ENCODE measurements at regions not wholly inside any gene's neighbourhood (a gene's known extent, or its start where the extent isn't known, plus 50 kb on each side); places are given as distances from the start of the nearest gene placed in this dataset.

DNA sequence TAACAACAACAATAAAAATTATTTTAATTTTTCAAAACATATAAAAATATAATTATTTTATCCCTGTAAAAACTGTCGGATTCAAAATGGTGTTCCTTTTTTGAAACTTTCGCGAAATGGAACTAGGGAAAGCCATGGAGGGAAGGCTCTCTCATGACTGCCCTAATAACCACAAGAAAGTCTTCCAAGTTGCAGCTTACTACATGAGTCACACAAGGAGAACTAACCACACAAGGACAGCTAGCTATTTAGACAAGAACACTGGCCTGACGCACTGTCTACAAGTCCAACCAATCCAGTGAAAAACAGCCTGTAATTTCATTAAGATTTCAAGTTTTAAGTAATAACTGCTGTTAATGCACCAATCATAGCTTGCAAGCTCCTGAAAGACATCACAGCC, 319.2 kb upstream of the PCDH9 start:
- Histone ChIP-seq H3K4me1 (ENCODE audit: control insufficient read depth, insufficient read depth, low read length) (no peaks in the 10 kb centered on the region), H4K20me1 (ENCODE audit: control insufficient read depth, insufficient read depth) (no peaks in the 10 kb centered on the region), H3K4me3 (no peak overlapping the region), H3K4me2 (ENCODE audit: control insufficient read depth, insufficient read depth) (no peak overlapping the region), H3K27me3 (replicated peaks in 1 of 2; ENCODE audit: control insufficient read depth in 2 of 2, insufficient read depth in 2 of 2, low read length in 1 of 2) (no peaks in the 10 kb centered on the region), H3K36me3 (ENCODE audit: control insufficient read depth in 2 of 2, insufficient read depth in 2 of 2, low read length in 1 of 2) (no peaks in the 10 kb centered on the region), H2AFZ (ENCODE audit: control insufficient read depth, low read depth, low read length) (no peak overlapping the region), H3K9me3 (replicated peaks; ENCODE audit: control insufficient read depth, insufficient read depth, low read length) (no peaks in the 10 kb centered on the region), H3K27ac (ENCODE audit: control insufficient read depth, insufficient read depth) (no peak overlapping the region), H3K79me2 (ENCODE audit: control insufficient read depth, insufficient read depth, low read length) (no peaks in the 10 kb centered on the region), H3K9ac (ENCODE audit: control insufficient read depth, insufficient read depth, low read length) (no peak overlapping the region)
- intact Hi-C loops (cut with micrococcal nuclease; ENCODE audit: unreplicated experiment): no loop called here
- WGBS (ENCODE audit: insufficient coverage, insufficient replicate concordance, low lambda C conversion rate, missing lambda C conversion rate): 18% methylated on average over 4 of the region's 4 CpGs
- CTCF ChIA-PET: interaction anchor here (0.7 kb wide), 1 partner anchor 112 kb away, joined by 3 read pairs; no protein-coding TSS in a partner anchor
- SMC1A ChIA-PET (ENCODE audit: uncharacterized antibody, unreplicated experiment): interaction anchor here (0.7 kb wide), 1 partner anchor 56 kb away, joined by 3 read pairs; no protein-coding TSS in a partner anchor
- POLR2A ChIA-PET: no interaction called here
- no TSS peak for BruUV-seq (replicated peaks)
- TF ChIP-seq ZNF24 (IDR thresholded peaks at IDR 0.05): no peak
- TF ChIP-seq CBX5 (IDR thresholded peaks at IDR 0.05; ENCODE audit: low read depth): no peak
- no peak for TF ChIP-seq MYB (IDR thresholded peaks at IDR 0.05; ENCODE audit: borderline replicate concordance, low read depth, low read length)
- TF ChIP-seq USF2 (IDR thresholded peaks at IDR 0.05; ENCODE audit: borderline replicate concordance, low read depth, low read length): no peak
- no peak for TF ChIP-seq SP1 (IDR thresholded peaks at IDR 0.05; ENCODE audit: low read depth, low read length)
- TF ChIP-seq SIX5 (IDR thresholded peaks at IDR 0.05; ENCODE audit: low read depth, low read length, severe bottlenecking): no peak
- TF ChIP-seq BACH1 (IDR thresholded peaks at IDR 0.05; ENCODE audit: borderline replicate concordance): no peak
- no peak for TF ChIP-seq SUPT20H (IDR thresholded peaks at IDR 0.05; ENCODE audit: borderline replicate concordance, control insufficient read depth, low read depth, low read length)
- TF ChIP-seq MXI1 (IDR thresholded peaks at IDR 0.05; ENCODE audit: low read depth, low read length): no peak
- no peak for TF ChIP-seq HCFC1 (IDR thresholded peaks at IDR 0.05; ENCODE audit: low read length)
- ATAC-seq (no peak), DNase-seq (ENCODE audit: low read depth, low spot score) (no peak), FAIRE-seq (no peak)
- RAD21 ChIA-PET (ENCODE audit: unreplicated experiment): no interaction called here
- in situ Hi-C loops (cut with MboI): no loop called here
